GM03348 (cell line): ENCODE measurements at regions not wholly inside any gene's neighbourhood (a gene's known extent, or its start where the extent isn't known, plus 50 kb on each side); places are given as distances from the start of the nearest gene placed in this dataset.
"Not testable (repeated sequence)": the region's sequence is repeated elsewhere in the genome, so short reads cannot be mapped to it uniquely, and the experiment has no call there.

Experiments used
- DNase-seq: peaks from one replicate; pipeline ENCODE4 v3.0.0; 2012; ENCODE audit warnings: low spot score

GRCh38 chr4:124941267-124941666 lies 228.7 kb upstream of the ANKRD50 start:
- DNase-seq = no peak

GRCh38 chr4:124940387-124940786 lies 227.9 kb upstream of the ANKRD50 start:
- peak; percentile 72 for DNase-seq

GRCh38 chr4:124939908-124940307 lies 227.4 kb upstream of the ANKRD50 start:
- DNase-seq = no peak

GRCh38 chr4:124938836-124939235 lies 226.3 kb upstream of the ANKRD50 start:
- DNase-seq = no peak

- no peak for DNase-seq
These were observed 225.5 kb upstream of the ANKRD50 start for GRCh38 chr4:124937993-124938392.

- peak; percentile 17 for DNase-seq
These were observed 223.9 kb upstream of the ANKRD50 start for GRCh38 chr4:124936427-124936826.

GRCh38 chr4:124934916-124935315 lies 222.4 kb upstream of the ANKRD50 start:
- DNase-seq = no peak

GRCh38 chr4:124933521-124933920 lies 221.0 kb upstream of the ANKRD50 start:
- DNase-seq = no peak

GRCh38 chr4:124932447-124932846 lies 219.9 kb upstream of the ANKRD50 start:
- no peak for DNase-seq

- DNase-seq = no peak
These were observed 218.5 kb upstream of the ANKRD50 start for GRCh38 chr4:124931050-124931449.

- not testable (repeated sequence) for DNase-seq
These were observed 210.2 kb upstream of the ANKRD50 start for GRCh38 chr4:124922748-124923147.

- DNase-seq = no peak
These were observed 206.1 kb upstream of the ANKRD50 start for GRCh38 chr4:124918559-124919122.

- DNase-seq = no peak
These were observed 202.5 kb upstream of the ANKRD50 start for GRCh38 chr4:124915073-124915472.

GRCh38 chr4:124913237-124913636 lies 200.7 kb upstream of the ANKRD50 start:
- no peak for DNase-seq

GRCh38 chr4:124910327-124910726 lies 197.8 kb upstream of the ANKRD50 start:
- DNase-seq = no peak

GRCh38 chr4:124907881-124908280 lies 195.3 kb upstream of the ANKRD50 start:
- peak; percentile 33 for DNase-seq

- DNase-seq = no peak
These were observed 192.9 kb upstream of the ANKRD50 start for GRCh38 chr4:124905441-124905840.

GRCh38 chr4:124904723-124905388 lies 192.3 kb upstream of the ANKRD50 start:
- DNase-seq = no peak

- peak; percentile 28 for DNase-seq
These were observed 191.6 kb upstream of the ANKRD50 start for GRCh38 chr4:124903995-124904722.

GRCh38 chr4:124902001-124902515 lies 189.5 kb upstream of the ANKRD50 start:
- no peak for DNase-seq

GRCh38 chr4:124899997-124900396 lies 187.5 kb upstream of the ANKRD50 start:
- DNase-seq = no peak

- DNase-seq = peak; percentile 23
These were observed 178.0 kb upstream of the ANKRD50 start for GRCh38 chr4:124890522-124890921.

GRCh38 chr4:124887739-124888138 lies 175.2 kb upstream of the ANKRD50 start:
- no peak for DNase-seq
